Activated CD8-positive, alpha-beta T cell treated with anti-CD3 and anti-CD28 coated beads for 36 hours (primary cell): ENCODE measurements at regions not wholly inside any gene's neighbourhood (a gene's known extent, or its start where the extent isn't known, plus 50 kb on each side); places are given as distances from the start of the nearest gene placed in this dataset.

Experiments used
- ATAC-seq: fragments of 200-7000 bp; cut with Tn5 transposase; one replicate; pipeline ENCODE4 v1.10.0; 2021; ENCODE audit warnings: mild to moderate bottlenecking, moderate library complexity
- CTCF ChIA-PET: fragments of 350-600 bp; sonication (Branson Sonifier 250); formaldehyde crosslinking; loops from one replicate; lab custom pipeline; 2021; ENCODE audit warnings: antibody characterized with exemption; lab: Charles Lee
- POLR2A ChIA-PET: fragments of 350-600 bp; sonication (Branson Sonifier 250); formaldehyde crosslinking; loops from one replicate; lab custom pipeline; 2021; ENCODE audit warnings: antibody characterized with exemption; lab: Charles Lee
- DNase-seq: peaks from one replicate; pipeline ENCODE4 v3.0.0-alpha.2; 2020
- H3K27ac Mint-ChIP-seq: one replicate; pipeline ENCODE4 v1.8.0; 2021; ENCODE audit warnings: mild to moderate bottlenecking, mixed read lengths
- H3K27me3 Mint-ChIP-seq: one replicate; pipeline ENCODE4 v1.8.0; 2021; ENCODE audit warnings: mixed read lengths
- H3K36me3 Mint-ChIP-seq: one replicate; pipeline ENCODE4 v1.8.0; 2021; ENCODE audit warnings: low read depth, mixed read lengths
- H3K4me1 Mint-ChIP-seq: one replicate; pipeline ENCODE4 v1.8.0; 2021; ENCODE audit warnings: low read depth, mixed read lengths
- H3K4me3 Mint-ChIP-seq: one replicate; pipeline ENCODE4 v1.8.0; 2021; ENCODE audit warnings: mild to moderate bottlenecking, moderate library complexity, mixed read lengths
- H3K9me3 Mint-ChIP-seq: one replicate; pipeline ENCODE4 v1.8.0; 2021; ENCODE audit warnings: mixed read lengths
- intact Hi-C: fragments of 100-400 bp; cut with micrococcal nuclease; formaldehyde crosslinking; loops from one replicate; pipeline ENCODE4 v1.10.0; 2022
- TF ChIP-seq, protein P1 (sequence below): fragments of 200-600 bp; IDR thresholded peaks from one replicate; pipeline ENCODE4 v1.8.0; 2022; ENCODE audit warnings: antibody characterized with exemption, mild to moderate bottlenecking

DNA sequence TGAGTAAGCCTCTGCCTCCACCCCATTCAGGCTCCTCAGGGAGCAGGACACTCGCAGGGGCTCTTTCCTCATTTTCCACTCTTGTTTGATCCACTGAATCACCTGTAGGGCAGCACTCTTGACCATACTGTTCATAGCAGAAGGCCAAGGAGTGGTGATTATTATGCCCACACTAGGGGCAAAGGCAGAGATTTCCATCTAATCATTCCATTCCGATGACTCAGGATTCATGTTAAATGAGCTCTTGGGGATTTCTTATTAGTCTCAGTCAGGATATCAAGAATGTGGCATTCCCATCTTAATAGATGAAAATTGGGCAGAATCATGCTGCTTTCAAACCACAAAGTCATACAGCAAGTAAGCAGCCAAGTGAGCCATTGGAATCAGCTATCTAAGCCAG is 101.9 kb upstream of the MOCS1 start:
- ATAC-seq (no peak), DNase-seq (no peak)
- ChIA-PET CTCF (no interaction called here), POLR2A (interaction anchor here (0.7 kb wide), 1 partner anchor 217 kb away, joined by 3 read pairs; no protein-coding TSS in a partner anchor)
- intact Hi-C loops, result no loop called here
- Mint-ChIP-seq H3K9me3 (no peaks in the 10 kb centered on the region), H3K4me1 (no peaks in the 10 kb centered on the region), H3K27ac (no peak overlapping the region), H3K4me3 (no peak overlapping the region), H3K36me3 (no peaks in the 10 kb centered on the region), H3K27me3 (peaks cover 2% of the 10 kb centered on the region)
- TF ChIP-seq, protein P1, sequence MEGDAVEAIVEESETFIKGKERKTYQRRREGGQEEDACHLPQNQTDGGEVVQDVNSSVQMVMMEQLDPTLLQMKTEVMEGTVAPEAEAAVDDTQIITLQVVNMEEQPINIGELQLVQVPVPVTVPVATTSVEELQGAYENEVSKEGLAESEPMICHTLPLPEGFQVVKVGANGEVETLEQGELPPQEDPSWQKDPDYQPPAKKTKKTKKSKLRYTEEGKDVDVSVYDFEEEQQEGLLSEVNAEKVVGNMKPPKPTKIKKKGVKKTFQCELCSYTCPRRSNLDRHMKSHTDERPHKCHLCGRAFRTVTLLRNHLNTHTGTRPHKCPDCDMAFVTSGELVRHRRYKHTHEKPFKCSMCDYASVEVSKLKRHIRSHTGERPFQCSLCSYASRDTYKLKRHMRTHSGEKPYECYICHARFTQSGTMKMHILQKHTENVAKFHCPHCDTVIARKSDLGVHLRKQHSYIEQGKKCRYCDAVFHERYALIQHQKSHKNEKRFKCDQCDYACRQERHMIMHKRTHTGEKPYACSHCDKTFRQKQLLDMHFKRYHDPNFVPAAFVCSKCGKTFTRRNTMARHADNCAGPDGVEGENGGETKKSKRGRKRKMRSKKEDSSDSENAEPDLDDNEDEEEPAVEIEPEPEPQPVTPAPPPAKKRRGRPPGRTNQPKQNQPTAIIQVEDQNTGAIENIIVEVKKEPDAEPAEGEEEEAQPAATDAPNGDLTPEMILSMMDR, result no peak

DNA sequence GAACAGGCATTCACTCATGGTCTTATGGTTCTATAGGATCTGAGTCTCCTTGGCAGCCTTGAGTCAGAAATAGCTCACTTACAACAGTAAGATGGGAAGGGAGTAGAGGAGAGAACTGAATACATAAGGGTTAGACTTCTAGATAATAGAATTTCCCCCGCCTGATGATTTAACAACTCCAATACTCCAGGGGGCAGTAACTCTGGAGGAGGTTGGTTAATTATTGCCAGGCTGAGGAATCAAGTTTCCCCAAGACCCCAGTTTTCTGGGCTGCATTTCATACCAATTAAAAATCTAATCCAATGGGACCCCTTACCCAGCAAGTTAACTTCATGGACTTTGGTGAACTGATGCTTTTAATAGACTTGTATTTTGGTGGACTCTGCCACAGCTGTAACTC is 94.2 kb upstream of the MOCS1 start:
- intact Hi-C loops, result no loop called here
- TF ChIP-seq, protein P1, result no peak
- Mint-ChIP-seq H3K27me3 (peaks cover 8% of the 10 kb centered on the region), H3K27ac (no peak overlapping the region), H3K4me3 (no peak overlapping the region), H3K4me1 (no peaks in the 10 kb centered on the region), H3K36me3 (no peaks in the 10 kb centered on the region), H3K9me3 (no peaks in the 10 kb centered on the region)
- no peak for DNase-seq
- ChIA-PET POLR2A (no interaction called here), CTCF (no interaction called here)
- no peak for ATAC-seq

DNA sequence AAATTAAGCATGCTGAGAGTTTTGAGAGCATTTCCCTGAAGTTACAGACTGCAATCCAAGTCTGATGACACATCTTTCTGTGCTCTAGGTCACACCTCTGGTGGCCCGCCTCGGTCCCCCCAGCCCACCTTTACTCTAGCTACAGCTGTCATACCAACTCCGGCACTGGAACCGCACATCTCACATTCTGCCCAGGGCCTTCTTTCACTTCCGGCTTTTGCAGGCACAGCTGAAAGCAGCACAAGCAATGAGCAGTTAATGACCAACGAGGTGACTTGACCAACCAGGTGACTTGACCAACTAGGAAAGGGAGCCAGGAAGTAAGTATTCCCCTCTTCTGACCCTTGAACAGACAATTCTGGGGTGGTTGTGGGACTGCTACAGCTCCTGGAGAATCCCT is 88.6 kb upstream of the MOCS1 start:
- Mint-ChIP-seq H3K4me1 (no peaks in the 10 kb centered on the region), H3K4me3 (no peak overlapping the region), H3K27ac (no peak overlapping the region), H3K9me3 (peaks cover 17% of the 10 kb centered on the region), H3K27me3 (peaks cover 14% of the 10 kb centered on the region), H3K36me3 (no peaks in the 10 kb centered on the region)
- TF ChIP-seq, protein P1, result no peak
- no peak for ATAC-seq
- intact Hi-C loops, result no loop called here
- CTCF ChIA-PET, result no interaction called here
- DNase-seq, result no peak
- POLR2A ChIA-PET, result no interaction called here

DNA sequence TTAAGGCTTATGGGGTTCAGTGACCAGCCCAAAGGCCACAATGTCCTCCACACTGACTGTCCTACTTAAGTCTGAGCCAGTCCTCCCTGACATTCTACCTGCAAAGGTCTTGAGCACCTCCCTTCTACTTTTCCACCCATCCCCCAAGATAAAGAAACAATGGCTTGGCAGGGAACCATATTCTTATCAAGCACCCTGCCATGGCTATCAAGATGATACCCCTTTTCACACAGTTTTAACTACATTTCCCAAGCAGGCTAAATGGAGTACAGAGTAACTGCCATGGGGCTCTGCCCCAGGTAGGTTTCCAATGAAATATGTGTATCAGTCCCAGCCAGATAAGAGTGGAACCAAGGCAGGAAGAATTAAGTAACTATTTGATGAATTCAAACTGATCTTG is 85.9 kb upstream of the MOCS1 start:
- ChIA-PET POLR2A (no interaction called here), CTCF (no interaction called here)
- H3K36me3 Mint-ChIP-seq, result no peaks in the 10 kb centered on the region
- H3K4me3 Mint-ChIP-seq, result no peak overlapping the region
- TF ChIP-seq, protein P1, result no peak
- no peaks in the 10 kb centered on the region for H3K4me1 Mint-ChIP-seq
- H3K27me3 Mint-ChIP-seq, result peaks cover 10% of the 10 kb centered on the region
- intact Hi-C loops, result no loop called here
- no peak for DNase-seq
- ATAC-seq, result no peak
- no peak overlapping the region for H3K27ac Mint-ChIP-seq
- H3K9me3 Mint-ChIP-seq, result peaks cover 24% of the 10 kb centered on the region

DNA sequence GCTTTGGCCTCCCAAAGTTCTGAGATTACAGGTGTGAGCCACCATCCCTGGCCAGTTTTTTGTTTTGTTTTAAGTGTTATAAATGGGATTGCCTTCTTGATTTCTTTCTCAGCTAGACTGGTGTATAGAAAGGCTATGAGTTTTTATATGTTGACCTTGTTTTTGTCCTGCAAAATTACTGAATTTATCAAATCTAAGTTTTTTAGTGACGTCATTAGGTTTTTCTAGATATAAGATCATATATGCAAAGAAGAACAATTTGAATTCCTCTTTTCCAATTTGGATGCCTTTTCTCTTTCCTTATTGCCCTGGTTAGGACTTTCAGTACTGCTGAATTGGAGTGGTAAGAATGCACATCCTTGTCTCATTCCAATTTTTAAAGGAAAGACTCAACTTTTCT is 81.3 kb upstream of the MOCS1 start:
- CTCF ChIA-PET, result no interaction called here
- intact Hi-C loops, result no loop called here

More for the DNA sequence above, 81.3 kb upstream of the MOCS1 start:
- peaks cover 13% of the 10 kb centered on the region for H3K27me3 Mint-ChIP-seq
- ATAC-seq, result no peak
- H3K27ac Mint-ChIP-seq, result no peak overlapping the region
- H3K4me1 Mint-ChIP-seq, result no peaks in the 10 kb centered on the region
- H3K36me3 Mint-ChIP-seq, result no peaks in the 10 kb centered on the region
- DNase-seq, result no peak
- H3K4me3 Mint-ChIP-seq, result no peak overlapping the region
- H3K9me3 Mint-ChIP-seq, result peaks cover 25% of the 10 kb centered on the region
- TF ChIP-seq, protein P1, result no peak
- POLR2A ChIA-PET, result no interaction called here
